ENCODE measurements at regions not wholly inside any gene's neighbourhood (a gene's known extent, or its start where the extent isn't known, plus 50 kb on each side); places are given as distances from the start of the nearest gene placed in this dataset.
A peak's percentile ranks its signal among the peaks of the same experiment; 100 is the strongest.

- no peaks in the 10 kb centered on the region for H3K36me3 Mint-ChIP-seq (ENCODE audit: low read depth, unreplicated experiment)
- Histone ChIP-seq H4K20me1 (ENCODE audit: insufficient read depth, low read length) (no peaks in the 10 kb centered on the region), H3K9me3 (ENCODE audit: insufficient read depth, low read depth, low read length) (no peaks in the 10 kb centered on the region), H3K36me3 (ENCODE audit: insufficient read depth, low read length) (no peaks in the 10 kb centered on the region), H2AFZ (ENCODE audit: low read depth, low read length) (no peak overlapping the region), H3K4me1 (ENCODE audit: insufficient read depth, low read length) (no peaks in the 10 kb centered on the region), H3K79me2 (ENCODE audit: insufficient read depth, low read length) (no peaks in the 10 kb centered on the region), H3K4me2 (ENCODE audit: low read length) (no peak overlapping the region), H3K9ac (ENCODE audit: low read length) (no peak overlapping the region), H3K27ac (ENCODE audit: low read depth, low read length) (no peak overlapping the region), H3K4me3 (ENCODE audit: insufficient read depth, low read depth, low read length) (no peak overlapping the region), H3K27me3 (ENCODE audit: insufficient read depth, low read length) (no peaks in the 10 kb centered on the region)
- TF ChIP-seq EZH2 (IDR thresholded peaks at IDR 0.05; ENCODE audit: insufficient read depth, low read length) (no peak), CTCF (IDR thresholded peaks at IDR 0.05; ENCODE audit: insufficient read depth, low read depth, low read length) (no peak)
- no peaks in the 10 kb centered on the region for H3K9me3 Mint-ChIP-seq (ENCODE audit: unreplicated experiment)
- no peaks in the 10 kb centered on the region for H3K27me3 Mint-ChIP-seq (ENCODE audit: low read depth, unreplicated experiment)
- no peak for DNase-seq (ENCODE audit: low read depth)
- H3K4me3 Mint-ChIP-seq (ENCODE audit: unreplicated experiment) = no peak overlapping the region
- no peaks in the 10 kb centered on the region for H3K4me1 Mint-ChIP-seq (ENCODE audit: low read depth, unreplicated experiment)
- no peak overlapping the region for H3K27ac Mint-ChIP-seq (ENCODE audit: unreplicated experiment)
- FAIRE-seq = no peak
Measured at GRCh38 chr2:198414976-198415375, 610.6 kb downstream of the PLCL1 start.

GRCh38 chr2:198411936-198412335, 607.5 kb downstream of the PLCL1 start:
- no peaks in the 10 kb centered on the region for H3K27me3 ChIP-seq (ENCODE audit: insufficient read depth, low read length)
- no peaks in the 10 kb centered on the region for H3K36me3 Mint-ChIP-seq (ENCODE audit: low read depth, unreplicated experiment)
- H3K27me3 Mint-ChIP-seq (ENCODE audit: low read depth, unreplicated experiment) = no peaks in the 10 kb centered on the region
- no peaks in the 10 kb centered on the region for H3K79me2 ChIP-seq (ENCODE audit: insufficient read depth, low read length)
- no peak for FAIRE-seq
- H3K4me3 ChIP-seq (ENCODE audit: insufficient read depth, low read depth, low read length) = no peak overlapping the region
- H3K4me3 Mint-ChIP-seq (ENCODE audit: unreplicated experiment) = no peak overlapping the region
- H3K4me1 ChIP-seq (ENCODE audit: insufficient read depth, low read length) = no peaks in the 10 kb centered on the region
- no peaks in the 10 kb centered on the region for H3K9me3 ChIP-seq (ENCODE audit: insufficient read depth, low read depth, low read length)
- no peaks in the 10 kb centered on the region for H4K20me1 ChIP-seq (ENCODE audit: insufficient read depth, low read length)
- no peak overlapping the region for H3K27ac Mint-ChIP-seq (ENCODE audit: unreplicated experiment)
- no peak overlapping the region for H3K9ac ChIP-seq (ENCODE audit: low read length)
- H3K27ac ChIP-seq (ENCODE audit: low read depth, low read length) = no peak overlapping the region
- H3K4me1 Mint-ChIP-seq (ENCODE audit: low read depth, unreplicated experiment) = no peaks in the 10 kb centered on the region
- TF ChIP-seq EZH2 (IDR thresholded peaks at IDR 0.05; ENCODE audit: insufficient read depth, low read length) (no peak), CTCF (IDR thresholded peaks at IDR 0.05; ENCODE audit: insufficient read depth, low read depth, low read length) (no peak)
- no peak overlapping the region for H3K4me2 ChIP-seq (ENCODE audit: low read length)
- no peak overlapping the region for H2AFZ ChIP-seq (ENCODE audit: low read depth, low read length)
- no peaks in the 10 kb centered on the region for H3K36me3 ChIP-seq (ENCODE audit: insufficient read depth, low read length)
- no peaks in the 10 kb centered on the region for H3K9me3 Mint-ChIP-seq (ENCODE audit: unreplicated experiment)
- peak; percentile 0 for DNase-seq (ENCODE audit: low read depth)

GRCh38 chr2:198408171-198408570, 603.8 kb downstream of the PLCL1 start:
- no peaks in the 10 kb centered on the region for H3K27me3 ChIP-seq (ENCODE audit: insufficient read depth, low read length)
- H3K4me2 ChIP-seq (ENCODE audit: low read length) = no peak overlapping the region
- Mint-ChIP-seq H3K27ac (ENCODE audit: unreplicated experiment) (no peak overlapping the region), H3K9me3 (ENCODE audit: unreplicated experiment) (no peaks in the 10 kb centered on the region), H3K4me3 (ENCODE audit: unreplicated experiment) (no peak overlapping the region), H3K4me1 (ENCODE audit: low read depth, unreplicated experiment) (no peaks in the 10 kb centered on the region), H3K36me3 (ENCODE audit: low read depth, unreplicated experiment) (no peaks in the 10 kb centered on the region), H3K27me3 (ENCODE audit: low read depth, unreplicated experiment) (no peaks in the 10 kb centered on the region)
- no peaks in the 10 kb centered on the region for H4K20me1 ChIP-seq (ENCODE audit: insufficient read depth, low read length)
- no peaks in the 10 kb centered on the region for H3K79me2 ChIP-seq (ENCODE audit: insufficient read depth, low read length)
- no peaks in the 10 kb centered on the region for H3K36me3 ChIP-seq (ENCODE audit: insufficient read depth, low read length)
- TF ChIP-seq CTCF (IDR thresholded peaks at IDR 0.05; ENCODE audit: insufficient read depth, low read depth, low read length) = no peak
- TF ChIP-seq EZH2 (IDR thresholded peaks at IDR 0.05; ENCODE audit: insufficient read depth, low read length) = no peak
- H2AFZ ChIP-seq (ENCODE audit: low read depth, low read length) = no peak overlapping the region
- H3K4me1 ChIP-seq (ENCODE audit: insufficient read depth, low read length) = no peaks in the 10 kb centered on the region
- no peak overlapping the region for H3K9ac ChIP-seq (ENCODE audit: low read length)
- no peak overlapping the region for H3K27ac ChIP-seq (ENCODE audit: low read depth, low read length)
- no peak for DNase-seq (ENCODE audit: low read depth)
- H3K9me3 ChIP-seq (ENCODE audit: insufficient read depth, low read depth, low read length) = no peaks in the 10 kb centered on the region
- no peak overlapping the region for H3K4me3 ChIP-seq (ENCODE audit: insufficient read depth, low read depth, low read length)
- no peak for FAIRE-seq
